ENCODE measurements at regions not wholly inside any gene's neighbourhood (a gene's known extent, or its start where the extent isn't known, plus 50 kb on each side); places are given as distances from the start of the nearest gene placed in this dataset.
"Not testable (repeated sequence)": the region's sequence is repeated elsewhere in the genome, so short reads cannot be mapped to it uniquely, and the experiment has no call there.

DNA sequence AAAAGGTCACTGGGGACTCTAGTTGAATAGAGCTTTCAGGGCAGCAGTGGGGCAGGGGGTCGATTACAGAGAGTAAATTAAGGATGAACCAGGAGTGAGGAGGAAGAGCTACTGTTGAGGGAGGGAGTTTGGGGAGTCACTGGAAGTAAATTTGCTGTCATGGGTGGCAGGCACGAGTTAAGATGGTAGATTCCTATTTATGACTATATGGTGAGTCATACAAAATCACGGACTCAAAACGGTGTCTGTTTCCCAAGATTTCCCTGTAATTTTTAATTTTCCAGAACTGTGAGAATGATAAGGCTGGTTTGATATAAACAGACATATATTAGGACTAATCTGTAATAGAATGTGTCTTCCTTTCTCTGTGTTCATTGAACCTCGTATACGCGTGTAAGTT, 287.6 kb upstream of the GOT2 start:
- peak; percentile 64 for DNase-seq

DNA sequence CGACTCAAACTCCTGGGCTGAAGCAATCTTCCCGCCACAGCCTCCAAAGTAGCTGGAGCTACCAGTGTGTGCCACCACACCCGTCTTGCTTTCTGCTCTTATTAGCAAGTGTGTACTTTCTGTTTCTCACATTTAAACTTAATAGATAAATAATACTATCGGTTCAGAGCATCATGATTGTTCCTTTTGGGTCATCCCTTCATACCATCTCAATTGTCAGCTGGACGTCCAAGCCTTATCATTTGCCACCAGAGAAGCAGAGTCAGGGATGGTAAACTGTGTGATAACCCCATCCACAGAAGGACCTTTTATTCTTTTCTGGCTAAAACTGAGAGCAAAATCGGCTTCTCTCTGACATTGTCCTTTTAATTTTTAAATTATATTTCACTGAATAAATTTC, 279.8 kb upstream of the GOT2 start:
- no peak for DNase-seq

DNA sequence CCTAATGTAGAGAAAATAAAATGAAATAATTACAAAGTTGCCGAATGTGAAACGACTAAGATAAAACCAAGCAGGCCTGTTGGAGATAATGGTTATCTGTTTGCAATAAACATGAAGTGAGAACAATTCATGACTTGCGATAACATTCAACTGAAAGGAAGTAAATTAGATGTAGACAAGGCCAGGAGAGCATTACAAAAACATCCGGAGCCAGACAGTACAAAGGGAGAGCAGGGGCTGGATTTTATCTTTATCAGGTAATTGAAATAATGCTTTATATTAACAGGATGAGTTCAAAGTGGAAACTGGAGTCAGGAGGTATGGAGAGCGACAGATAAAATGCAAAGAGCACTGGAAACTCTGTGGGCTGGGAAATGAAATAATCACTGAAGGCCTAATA, 265.6 kb upstream of the GOT2 start:
- no peak for DNase-seq

DNA sequence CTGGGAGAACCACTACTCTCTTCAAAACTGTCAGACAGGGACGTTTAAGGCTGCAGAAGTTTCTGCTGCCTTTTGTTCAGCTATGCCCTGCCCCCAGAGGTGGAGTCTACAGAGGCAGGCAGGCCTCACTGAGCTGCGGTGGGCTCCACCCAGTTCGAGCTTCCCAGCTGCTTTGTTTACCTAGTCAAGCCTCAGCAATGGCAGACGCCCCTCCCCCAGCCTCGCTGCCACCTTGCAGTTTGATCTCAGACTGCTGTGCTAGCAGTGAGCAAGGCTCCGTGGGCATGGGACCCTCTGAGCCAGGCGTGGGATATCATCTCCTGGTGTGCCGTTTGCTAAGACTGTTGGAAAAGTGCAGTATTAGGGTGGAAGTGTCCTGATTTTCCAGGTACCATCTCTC, 258.6 kb upstream of the GOT2 start:
- not testable (repeated sequence) for DNase-seq

DNA sequence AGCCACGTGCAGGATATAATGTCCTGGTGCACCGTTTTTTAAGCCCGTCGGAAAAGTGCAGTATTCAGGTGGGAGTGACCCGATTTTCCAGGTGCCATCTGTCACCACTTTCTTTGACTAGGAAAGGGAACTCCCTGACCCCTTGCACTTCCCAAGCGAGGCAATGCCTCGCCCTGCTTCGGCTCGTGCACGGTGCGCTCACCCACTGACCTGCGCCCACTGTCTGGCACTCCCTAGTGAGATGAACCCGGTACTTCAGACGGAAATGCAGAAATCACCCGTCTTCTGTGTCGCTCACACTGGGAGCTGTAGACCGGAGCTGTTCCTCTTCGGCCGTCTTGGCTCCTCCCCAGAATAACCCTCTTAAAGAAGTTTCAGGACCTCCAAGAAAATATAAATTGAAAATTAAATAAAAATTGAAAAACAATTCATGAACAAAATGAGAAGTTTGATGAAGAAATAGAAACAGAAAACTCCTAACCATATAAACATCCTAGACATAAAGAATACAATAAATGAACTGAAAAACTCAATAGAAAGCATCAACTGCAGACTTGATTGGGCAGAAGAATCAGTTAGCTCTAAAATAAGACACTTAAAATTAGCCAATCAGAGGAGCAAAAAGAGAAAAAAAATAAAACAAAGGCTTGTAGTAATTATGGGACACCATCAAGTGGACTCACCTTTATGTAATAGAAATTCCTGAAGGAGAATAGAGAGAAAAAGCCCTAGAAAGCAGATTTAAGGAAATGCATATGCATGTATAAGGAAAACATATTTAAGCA, 249.3 kb upstream of the GOT2 start:
- not testable (repeated sequence) for DNase-seq

DNA sequence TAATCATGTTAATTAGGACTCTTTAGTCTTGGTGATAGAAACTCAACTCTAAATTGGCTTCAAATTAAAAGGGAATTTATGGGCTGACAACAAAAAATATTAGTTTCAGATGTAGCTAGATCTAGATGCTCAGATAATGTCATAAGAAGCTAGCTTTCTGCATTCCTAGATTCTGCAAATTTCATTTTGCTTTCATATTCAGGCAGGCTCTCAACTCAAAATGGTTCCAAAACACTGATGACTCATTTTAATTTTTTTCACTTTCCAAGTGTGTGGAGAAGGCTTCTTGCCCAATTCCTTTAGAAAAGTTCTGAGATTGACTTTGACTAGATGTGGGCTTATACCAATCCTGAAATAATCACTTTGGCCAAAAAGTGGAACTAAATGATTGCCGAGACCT, 236.7 kb upstream of the GOT2 start:
- peak; percentile 50 for DNase-seq

DNA sequence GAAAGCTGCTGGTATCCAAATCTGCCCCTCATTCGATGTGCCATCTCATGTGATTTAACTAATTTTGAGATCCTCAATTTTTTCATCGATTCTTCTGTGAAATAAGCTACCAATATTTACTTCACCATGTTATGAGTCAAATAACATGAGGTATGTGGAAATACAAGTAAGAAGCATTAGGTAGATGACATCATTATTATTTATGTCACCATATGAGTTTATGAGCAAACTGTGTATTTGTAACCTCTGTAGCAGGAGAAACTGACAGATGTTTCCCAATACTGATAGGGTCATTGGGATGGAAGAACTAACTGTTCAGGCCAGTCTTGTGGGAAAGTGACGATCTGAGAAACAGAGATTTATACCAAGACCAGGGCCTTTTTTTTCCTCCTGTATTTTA, 229.4 kb upstream of the GOT2 start:
- no peak for DNase-seq

DNA sequence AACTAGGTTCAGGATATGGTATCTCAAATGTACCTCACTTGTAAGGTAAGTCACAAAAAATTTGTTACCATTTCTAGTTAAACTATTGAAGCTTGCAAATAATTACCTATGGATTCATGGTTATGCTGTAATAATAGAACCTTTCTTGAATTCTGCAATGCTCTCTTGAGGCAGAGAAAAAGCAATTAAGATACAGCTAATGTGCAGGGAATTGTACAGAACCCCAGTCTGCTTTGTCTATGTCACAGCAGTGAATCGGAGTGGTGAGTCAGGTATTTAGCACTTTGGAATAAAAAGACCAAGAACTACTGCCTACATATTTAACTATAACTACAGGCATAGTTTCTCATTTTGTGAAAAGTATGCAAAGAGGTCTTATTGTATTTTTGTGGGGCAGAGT, 228.7 kb upstream of the GOT2 start:
- DNase-seq: no peak

DNA sequence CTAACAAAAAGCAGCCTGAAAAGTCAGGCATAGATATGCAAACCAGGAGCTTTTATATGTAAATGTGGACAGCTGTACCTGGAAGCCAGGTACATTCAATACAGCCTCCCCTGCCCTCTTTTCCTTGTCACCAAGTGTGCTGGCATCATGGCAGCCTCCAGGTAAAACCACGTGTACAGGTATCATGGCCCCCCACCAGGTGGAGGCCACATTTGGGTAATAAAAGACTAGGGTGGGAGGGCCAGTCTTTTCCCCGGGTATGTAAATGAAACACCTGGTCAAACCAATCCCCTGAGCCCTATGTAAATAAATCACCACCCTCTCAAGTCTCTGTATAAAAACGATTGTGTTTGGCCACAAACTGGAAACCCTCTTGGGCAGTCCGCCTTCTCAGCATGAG, 226.4 kb upstream of the GOT2 start:
- DNase-seq: no peak

DNA sequence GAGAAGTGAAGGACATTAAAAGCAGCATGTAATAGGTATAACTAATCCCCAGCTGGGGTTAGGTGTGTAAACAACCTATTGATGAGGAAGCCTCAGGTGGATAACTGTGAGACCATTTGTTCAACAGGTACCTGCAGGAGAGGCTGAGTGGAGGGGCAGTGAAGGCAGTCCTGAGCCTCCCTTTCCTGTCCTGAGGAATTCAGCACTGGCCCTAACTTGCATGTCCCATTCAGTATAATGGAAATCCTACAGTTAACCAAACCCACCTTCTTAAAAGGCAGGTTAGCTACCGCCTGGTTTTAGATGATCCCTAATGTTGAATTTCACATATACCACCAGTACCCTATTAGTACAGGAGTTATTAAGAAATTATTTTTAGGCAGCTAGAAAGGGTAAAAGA, 225.9 kb upstream of the GOT2 start:
- DNase-seq: no peak

DNA sequence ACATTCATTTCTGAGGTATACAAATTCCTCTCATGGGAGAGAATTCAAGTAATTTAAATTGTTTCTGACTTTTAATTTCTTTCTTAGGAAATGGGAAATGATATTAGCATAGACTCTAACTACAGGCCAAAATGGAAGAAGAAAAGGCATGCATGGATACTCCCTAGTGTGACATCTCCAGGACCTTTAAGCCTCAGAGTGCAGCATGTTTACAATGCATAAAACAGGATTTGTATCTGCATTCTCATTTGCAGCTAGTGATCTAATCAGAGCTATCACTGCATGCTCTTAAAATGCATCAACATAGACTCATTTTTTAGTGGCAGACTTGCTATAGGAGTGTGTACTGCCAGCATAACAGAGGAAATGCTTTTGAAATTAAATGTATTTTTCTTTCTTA, 224.6 kb upstream of the GOT2 start:
- DNase-seq: no peak

DNA sequence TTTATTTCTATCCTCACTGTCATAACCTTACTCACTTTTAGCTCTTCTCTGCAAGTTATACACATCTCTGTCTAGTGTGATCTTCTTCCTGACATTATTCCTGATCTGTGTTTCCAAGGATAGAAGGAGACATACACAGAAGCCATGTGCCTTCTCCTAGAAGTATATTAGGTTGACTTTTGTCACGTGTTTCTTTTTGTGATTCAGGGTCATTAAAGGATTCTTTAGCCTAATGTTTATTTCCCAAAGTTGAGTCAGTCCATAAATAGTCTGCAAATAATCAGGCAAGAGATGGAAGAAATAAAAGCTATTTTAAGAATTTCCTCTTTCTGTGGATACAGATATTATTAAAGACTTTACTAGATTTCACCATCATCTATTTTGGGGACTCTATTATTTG, 214.1 kb upstream of the GOT2 start:
- DNase-seq: peak; percentile 28

DNA sequence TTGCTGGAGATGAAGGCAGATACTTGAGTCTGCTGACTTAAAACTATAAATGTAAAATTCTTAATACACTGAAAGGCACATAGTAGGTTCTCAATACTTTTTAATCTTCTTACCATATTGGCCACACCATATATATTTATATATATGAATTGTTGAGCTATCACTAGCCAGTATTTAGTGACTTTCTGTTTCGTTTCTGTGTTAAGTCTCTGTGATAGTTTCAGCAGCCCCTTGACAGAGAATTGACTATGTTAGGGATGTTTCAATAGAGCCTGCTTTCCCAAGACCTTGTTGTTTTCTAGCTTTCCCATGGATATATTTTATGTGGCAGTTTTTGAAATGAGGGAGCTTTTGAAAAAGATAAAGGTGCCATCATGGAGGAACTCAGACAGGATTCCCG, 206.5 kb upstream of the GOT2 start:
- no peak for DNase-seq

DNA sequence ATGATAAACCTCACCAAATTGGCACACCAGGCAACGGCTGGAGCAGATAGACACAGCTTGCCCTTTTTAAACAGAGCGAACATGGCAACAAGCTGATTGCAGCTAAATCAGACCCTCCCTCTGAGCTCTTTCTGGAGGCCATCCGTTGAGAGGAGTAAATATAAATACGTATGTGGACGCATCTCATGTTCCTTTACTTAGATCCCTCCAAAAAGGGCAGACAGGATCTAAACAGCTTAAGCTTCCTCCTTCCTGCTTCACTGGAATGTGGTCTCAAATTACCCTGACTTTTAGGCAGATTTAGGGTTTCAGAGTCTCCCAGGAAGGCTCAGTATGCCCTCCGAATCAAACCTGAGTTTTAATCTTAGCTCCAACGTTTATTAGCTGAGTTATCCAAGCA, 204.7 kb upstream of the GOT2 start:
- DNase-seq: peak; percentile 2

DNA sequence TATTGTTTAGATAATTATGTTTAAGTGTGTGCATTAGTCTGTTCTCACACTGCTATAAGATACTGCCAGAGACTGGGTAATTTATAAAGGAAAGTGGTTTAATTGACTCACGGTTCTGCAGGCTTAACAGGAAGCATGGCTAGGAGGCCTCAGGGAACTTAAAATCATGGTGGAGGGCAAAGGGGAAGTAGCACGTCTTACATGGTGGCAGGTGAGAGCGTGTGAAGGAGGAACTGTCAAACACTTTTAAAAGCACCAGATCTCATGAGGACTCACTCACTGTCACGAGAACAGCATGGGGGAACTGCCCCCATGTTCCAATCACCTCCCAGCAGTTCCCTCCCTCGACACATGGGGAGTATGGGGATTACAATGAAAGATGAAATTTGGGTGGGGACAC, 203.5 kb upstream of the GOT2 start:
- no peak for DNase-seq

DNA sequence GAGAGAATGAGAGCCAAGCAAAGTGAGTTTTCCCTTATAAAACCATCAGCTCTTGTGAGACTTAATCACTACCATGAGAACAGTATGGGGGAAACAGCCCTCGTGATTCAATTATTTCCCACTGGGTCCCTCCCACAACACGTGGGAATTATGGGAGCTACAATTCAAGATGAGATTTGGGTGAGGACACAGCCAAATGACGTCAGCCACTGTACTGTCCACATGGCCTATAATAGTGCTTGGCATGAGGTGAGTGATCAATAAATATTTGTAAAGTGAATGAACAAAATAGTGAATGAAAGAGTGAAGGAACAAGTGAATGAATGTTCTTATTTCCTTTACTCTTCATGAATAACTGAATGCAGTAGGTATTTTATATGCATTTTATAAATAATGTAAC, 199.1 kb upstream of the GOT2 start:
- DNase-seq: no peak

DNA sequence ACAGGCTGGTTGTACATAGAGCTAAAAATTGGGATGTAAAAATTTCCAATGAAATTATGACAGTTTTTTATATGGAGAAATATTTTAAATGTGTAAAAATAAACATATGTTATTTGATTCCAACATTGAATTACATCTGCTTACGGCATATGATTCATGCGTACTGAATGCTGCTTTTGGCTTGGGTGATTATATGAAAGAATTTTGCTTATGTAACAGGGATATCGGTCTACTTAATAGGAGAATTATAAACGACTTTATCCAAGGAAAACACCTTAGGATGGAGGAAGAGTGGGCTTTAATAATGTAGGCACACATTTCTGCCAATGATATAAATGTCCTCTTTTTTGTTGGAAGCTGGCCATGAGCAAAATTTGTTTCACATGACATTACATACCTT, 197.3 kb upstream of the GOT2 start:
- peak; percentile 49 for DNase-seq

DNA sequence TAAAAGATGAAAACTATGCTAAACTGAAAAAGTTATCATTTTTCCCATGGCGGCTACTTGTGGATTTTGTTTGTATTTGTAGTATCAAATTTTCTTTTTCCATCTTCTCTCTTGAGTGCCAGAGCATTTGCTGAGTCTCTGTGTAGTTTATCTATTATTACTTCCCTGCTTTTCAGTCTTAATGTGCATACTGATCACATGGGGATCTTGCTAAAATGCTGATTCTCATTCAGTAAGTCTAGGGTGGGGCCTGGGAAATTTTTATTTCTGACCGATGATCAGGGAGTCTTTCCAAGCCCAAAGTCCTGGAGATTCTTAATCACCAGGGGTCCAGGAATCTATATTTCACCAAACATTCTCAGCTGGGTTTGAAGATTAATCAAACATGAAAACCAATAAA, 189.0 kb upstream of the GOT2 start:
- no peak for DNase-seq

DNA sequence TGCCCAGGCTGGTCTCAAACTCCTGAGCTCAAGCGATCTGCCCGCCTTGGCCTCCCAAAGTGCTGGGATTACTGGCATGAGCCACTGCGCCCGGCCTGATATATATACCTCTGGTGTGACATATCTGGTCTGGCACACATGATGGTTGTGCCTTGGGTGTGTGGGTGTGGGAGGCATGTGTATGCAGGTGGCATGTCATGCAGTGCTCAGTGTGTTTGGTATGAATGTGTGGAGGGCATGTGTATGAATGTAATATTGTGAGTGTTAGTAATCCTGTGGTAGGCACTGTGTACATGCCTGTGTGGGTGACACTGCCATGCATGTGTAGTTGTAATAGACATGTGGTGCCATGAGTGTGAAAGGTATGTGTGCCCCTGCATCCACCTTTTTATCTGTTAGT, 179.3 kb upstream of the GOT2 start:
- no peak for DNase-seq

DNA sequence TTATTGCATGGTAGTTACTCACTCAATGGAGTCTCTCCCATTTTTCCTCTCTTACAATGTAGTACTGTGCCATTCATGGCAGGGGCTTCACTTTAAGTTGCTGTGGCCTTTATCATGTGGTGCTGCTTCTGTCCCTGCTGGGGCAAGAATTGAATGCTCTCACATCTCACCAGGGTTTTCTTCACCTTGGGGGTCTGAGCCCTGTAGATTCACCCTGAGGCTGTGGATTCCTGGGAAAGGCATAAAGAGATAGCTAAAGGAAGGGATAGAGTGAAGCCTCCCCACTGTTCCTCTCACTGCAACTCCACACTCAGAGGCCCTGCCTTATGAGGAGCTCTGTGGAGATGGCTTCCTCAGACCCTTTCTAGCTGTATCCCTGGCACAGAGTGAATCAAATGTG, 178.5 kb upstream of the GOT2 start:
- no peak for DNase-seq

DNA sequence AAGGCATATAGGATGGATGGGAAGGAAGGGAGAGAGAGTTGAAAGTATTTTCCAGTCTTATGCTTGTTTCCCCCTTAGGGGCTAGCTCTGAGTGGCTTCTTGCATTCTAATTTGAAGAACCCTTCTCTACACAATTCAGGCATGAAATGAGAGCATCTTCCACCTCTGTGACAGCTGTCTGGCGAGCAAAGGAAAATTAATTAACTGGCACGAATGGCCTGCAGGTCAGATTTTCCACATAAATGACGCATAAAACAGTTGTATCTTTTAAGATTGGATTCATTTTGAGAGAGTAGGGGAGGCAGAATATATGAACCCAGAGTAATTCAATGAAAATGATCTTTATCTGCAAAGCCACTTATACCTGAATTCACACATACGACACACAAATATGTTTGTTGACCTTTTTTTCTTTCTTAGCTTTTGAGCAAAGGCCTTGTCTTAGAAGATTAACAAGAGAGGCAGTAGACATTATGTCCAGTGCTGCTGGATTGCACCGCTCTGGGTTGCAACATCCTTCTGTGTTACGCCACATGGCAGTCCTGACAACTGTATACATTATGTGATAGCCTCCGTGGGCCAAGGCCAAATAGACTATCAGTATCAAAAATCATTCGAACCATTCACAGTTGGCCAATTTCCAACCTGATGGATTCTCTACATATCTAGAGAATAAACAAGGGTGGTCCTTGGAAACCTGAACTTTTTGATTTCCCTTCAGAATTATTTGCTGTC, 173.0 kb upstream of the GOT2 start:
- DNase-seq: no peak

DNA sequence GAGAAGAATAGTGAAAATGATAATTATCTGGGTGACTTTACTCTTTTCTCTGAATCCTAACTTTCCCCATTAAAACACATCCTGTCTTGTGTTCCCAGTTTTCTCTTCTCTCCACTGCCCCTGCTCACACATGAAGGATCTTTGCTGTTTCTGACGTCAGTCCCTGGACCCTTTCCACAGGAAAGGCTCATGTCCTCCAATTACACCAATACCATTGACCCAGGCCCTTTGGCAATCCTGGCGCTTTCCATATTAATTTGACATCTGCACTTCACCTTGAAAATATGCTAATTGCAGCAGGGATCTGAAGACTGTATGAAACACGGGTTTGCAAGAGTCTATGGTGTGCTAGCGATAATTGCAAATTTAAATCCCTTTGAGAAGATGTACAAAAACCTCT, 170.2 kb upstream of the GOT2 start:
- no peak for DNase-seq

DNA sequence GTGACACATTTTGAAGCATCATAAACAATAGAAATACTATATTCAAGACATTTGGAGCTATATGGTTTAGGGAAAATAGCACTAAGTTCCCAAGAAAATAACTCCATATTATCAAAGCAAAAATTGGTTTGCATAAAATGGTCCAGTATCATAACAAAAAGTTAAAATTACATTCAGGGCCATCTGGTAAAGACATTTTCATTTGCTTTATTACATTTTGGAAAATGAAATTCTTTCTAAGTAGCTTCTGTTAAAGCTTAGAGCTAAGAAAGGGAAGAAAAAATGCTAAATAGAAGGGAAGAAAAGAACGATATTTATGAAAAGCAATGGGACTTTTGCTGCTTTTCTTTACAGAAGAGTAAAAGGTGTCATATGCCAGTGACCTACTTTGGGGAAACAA, 155.4 kb upstream of the GOT2 start:
- no peak for DNase-seq

DNA sequence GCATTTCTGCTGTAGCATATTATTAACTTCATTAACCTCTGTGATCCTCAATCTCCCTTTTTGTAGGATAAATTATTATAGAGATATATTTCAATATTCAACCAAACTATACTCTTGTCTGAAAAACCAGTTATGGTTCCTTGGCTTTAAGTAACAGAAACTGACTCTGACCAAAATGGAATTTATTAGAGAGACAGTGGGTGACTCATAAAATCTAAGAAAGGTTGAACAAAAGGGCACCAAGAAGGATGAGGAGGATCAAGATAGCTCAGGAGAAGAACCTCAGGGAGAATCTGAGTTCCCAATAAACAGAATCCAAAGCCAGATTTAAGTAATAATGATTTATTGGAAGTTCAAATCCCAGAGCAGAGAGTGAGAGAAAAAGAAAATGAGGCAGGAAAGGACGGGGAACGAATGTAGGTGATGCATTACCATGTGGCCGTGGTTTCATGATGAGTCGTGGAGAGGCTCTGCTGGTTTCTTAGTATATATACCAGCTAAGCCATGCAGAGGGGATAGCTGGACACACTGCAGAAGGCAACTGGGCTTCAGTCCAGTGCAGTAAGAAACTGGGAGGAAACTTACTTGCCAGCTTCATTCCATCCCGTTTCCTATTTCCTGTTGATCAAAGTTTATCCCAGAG, 151.5 kb upstream of the GOT2 start:
- DNase-seq: peak; percentile 12
